ENCODE measurements at regions not wholly inside any gene's neighbourhood (a gene's known extent, or its start where the extent isn't known, plus 50 kb on each side); places are given as distances from the start of the nearest gene placed in this dataset.
"Not testable (repeated sequence)": the region's sequence is repeated elsewhere in the genome, so short reads cannot be mapped to it uniquely, and the experiment has no call there.

DNA sequence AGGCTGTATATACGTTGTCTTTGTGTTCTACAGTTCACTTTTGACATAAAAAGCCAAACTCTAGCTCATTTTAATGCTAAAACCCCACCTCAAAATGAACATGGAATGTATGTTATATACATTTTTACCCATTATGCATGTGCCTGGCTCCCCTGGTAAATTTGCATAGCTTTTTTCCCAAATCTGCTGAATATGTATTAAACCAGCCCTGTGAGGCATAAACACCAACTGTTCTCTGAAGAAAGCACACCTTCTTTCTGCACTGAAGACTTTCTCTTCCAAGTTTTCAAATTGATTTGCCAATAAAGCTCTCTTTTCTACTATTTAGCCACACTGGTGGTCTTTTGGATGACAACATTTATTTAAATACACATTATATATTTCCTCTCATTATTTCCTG is 549.4 kb downstream of the TRIB2 start:
- no peak for DNase-seq
- Mint-ChIP-seq H3K36me3 (ENCODE audit: insufficient read depth) (no peaks in the 10 kb centered on the region), H3K27me3 (no peaks in the 10 kb centered on the region), H3K27ac (no peak overlapping the region), H3K4me3 (no peak overlapping the region), H3K4me1 (ENCODE audit: low read depth in 2 of 2) (no peaks in the 10 kb centered on the region), H3K9me3 (peaks cover 0 to 2% of the 10 kb centered on the region in 2 donors)
- ATAC-seq (replicated peaks), result no peak

DNA sequence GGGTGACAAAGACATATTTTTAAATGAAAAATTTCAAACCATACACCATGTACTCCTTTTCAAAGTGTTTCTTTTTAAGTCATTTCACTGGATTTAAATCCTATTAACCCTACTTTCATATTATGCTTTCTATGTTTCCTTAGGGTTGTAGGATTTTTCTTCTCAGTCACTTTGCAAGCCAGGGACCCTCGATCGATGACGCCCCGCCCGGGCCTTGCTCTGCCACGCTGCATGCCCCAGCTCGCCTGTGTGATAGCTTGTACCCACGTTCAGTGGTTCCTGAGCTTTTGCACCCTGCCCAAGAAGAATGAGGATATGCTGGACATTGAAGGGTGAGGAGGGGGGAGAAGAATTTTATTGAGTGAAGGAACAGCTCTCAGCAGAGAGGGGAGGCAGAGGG is 568.0 kb downstream of the TRIB2 start:
- Mint-ChIP-seq H3K9me3 (peaks cover 6 to 7% of the 10 kb centered on the region in 2 donors), H3K27me3 (no peaks in the 10 kb centered on the region), H3K4me1 (ENCODE audit: low read depth in 2 of 2) (no peaks in the 10 kb centered on the region), H3K4me3 (no peak overlapping the region), H3K36me3 (ENCODE audit: insufficient read depth) (no peaks in the 10 kb centered on the region), H3K27ac (no peak overlapping the region)
- DNase-seq, result no peak
- ATAC-seq (replicated peaks), result no peak

GRCh38 chr2:13289310-13289709 is 572.6 kb downstream of the TRIB2 start:
- Mint-ChIP-seq H3K36me3 (ENCODE audit: insufficient read depth) (no peaks in the 10 kb centered on the region), H3K4me1 (ENCODE audit: low read depth in 2 of 2) (no peaks in the 10 kb centered on the region), H3K9me3 (peaks cover 0 to 9% of the 10 kb centered on the region in 2 donors), H3K27ac (no peak overlapping the region), H3K4me3 (no peak overlapping the region), H3K27me3 (no peaks in the 10 kb centered on the region)
- ATAC-seq (replicated peaks) (no peak), DNase-seq (no peak)

GRCh38 chr2:13308478-13308805 is 591.7 kb downstream of the TRIB2 start:
- peaks cover 0 to 11% of the 10 kb centered on the region in 2 donors for H3K9me3 Mint-ChIP-seq
- not testable (repeated sequence) for H3K4me1 Mint-ChIP-seq (ENCODE audit: low read depth in 2 of 2); H3K4me3 Mint-ChIP-seq; DNase-seq; H3K36me3 Mint-ChIP-seq (ENCODE audit: insufficient read depth); ATAC-seq (replicated peaks); H3K27me3 Mint-ChIP-seq; H3K27ac Mint-ChIP-seq

DNA sequence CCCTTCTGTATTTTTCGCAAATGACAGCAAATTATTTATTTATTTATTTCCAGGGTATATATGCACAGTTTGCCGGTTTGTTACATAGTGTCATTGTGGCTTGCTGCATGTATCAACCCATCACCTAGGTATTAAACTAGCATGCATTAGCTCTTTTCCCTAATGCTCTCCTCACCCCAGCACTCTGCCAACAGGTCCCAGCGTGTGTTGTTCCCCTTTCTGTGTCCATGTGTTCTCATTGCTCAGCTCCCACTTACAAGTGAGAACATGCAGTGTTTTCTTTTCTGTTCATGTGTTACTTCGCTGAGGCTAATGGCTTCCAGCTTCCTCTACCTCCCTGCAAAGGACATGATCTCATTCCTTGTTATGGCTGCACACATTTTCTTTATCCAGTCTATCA is 592.3 kb downstream of the TRIB2 start:
- no peaks in the 10 kb centered on the region for H3K36me3 Mint-ChIP-seq (ENCODE audit: insufficient read depth)
- no peaks in the 10 kb centered on the region for H3K27me3 Mint-ChIP-seq
- H3K4me3 Mint-ChIP-seq, result no peak overlapping the region
- no peak for ATAC-seq (replicated peaks)
- DNase-seq, result no peak
- no peaks in the 10 kb centered on the region for H3K4me1 Mint-ChIP-seq (ENCODE audit: low read depth in 2 of 2)
- no peak overlapping the region for H3K27ac Mint-ChIP-seq
- H3K9me3 Mint-ChIP-seq, result peaks cover 0 to 12% of the 10 kb centered on the region in 2 donors

- Mint-ChIP-seq H3K27me3 (no peaks in the 10 kb centered on the region), H3K27ac (no peak overlapping the region), H3K9me3 (peaks cover 7 to 12% of the 10 kb centered on the region in 2 donors), H3K36me3 (ENCODE audit: insufficient read depth) (no peaks in the 10 kb centered on the region), H3K4me3 (no peak overlapping the region), H3K4me1 (ENCODE audit: low read depth in 2 of 2) (no peaks in the 10 kb centered on the region)
- DNase-seq, result no peak
- ATAC-seq (replicated peaks), result no peak
Measured at GRCh38 chr2:13332060-13332459, 615.3 kb downstream of the TRIB2 start.

DNA sequence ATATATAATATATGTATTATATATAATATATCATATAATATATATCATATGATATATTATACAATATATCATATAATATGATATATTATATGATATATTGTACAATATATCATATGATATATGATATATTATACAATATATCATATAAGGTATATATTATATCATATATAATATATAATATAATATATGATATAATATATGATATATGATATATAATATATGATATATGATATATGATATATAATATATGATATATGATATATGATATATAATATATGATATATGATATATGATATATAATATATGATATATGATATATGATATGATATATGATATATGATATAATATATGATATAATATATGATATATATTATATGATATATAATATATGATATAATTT is 617.3 kb downstream of the TRIB2 start:
- not testable (repeated sequence) for H3K4me1 Mint-ChIP-seq (ENCODE audit: low read depth in 2 of 2); H3K27ac Mint-ChIP-seq; ATAC-seq (replicated peaks); H3K27me3 Mint-ChIP-seq; H3K36me3 Mint-ChIP-seq (ENCODE audit: insufficient read depth); H3K4me3 Mint-ChIP-seq; DNase-seq
- peaks cover 2 to 16% of the 10 kb centered on the region in 2 donors for H3K9me3 Mint-ChIP-seq

DNA sequence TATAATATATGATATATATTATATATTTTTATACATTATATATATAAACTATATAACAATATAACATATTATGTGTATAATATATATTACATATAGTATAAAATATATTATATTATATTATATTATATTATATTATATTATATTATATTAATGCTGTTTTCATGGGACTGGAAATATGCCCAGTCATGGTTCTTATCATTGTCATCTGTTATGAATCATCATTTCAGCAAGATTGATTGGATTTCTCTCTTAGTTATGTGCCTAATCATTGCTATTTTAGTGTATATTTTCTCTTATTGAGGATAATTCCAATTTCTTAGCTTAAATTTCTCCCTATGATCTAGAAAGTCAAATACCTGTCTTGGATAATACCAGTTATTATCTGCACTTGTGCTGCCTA is 617.8 kb downstream of the TRIB2 start:
- ATAC-seq (replicated peaks) (no peak), DNase-seq (no peak)
- no peaks in the 10 kb centered on the region for H3K27me3 Mint-ChIP-seq
- no peaks in the 10 kb centered on the region for H3K36me3 Mint-ChIP-seq (ENCODE audit: insufficient read depth)
- no peaks in the 10 kb centered on the region for H3K4me1 Mint-ChIP-seq (ENCODE audit: low read depth in 2 of 2)
- no peak overlapping the region for H3K4me3 Mint-ChIP-seq
- no peak overlapping the region for H3K27ac Mint-ChIP-seq
- peaks cover 2 to 16% of the 10 kb centered on the region in 2 donors for H3K9me3 Mint-ChIP-seq

DNA sequence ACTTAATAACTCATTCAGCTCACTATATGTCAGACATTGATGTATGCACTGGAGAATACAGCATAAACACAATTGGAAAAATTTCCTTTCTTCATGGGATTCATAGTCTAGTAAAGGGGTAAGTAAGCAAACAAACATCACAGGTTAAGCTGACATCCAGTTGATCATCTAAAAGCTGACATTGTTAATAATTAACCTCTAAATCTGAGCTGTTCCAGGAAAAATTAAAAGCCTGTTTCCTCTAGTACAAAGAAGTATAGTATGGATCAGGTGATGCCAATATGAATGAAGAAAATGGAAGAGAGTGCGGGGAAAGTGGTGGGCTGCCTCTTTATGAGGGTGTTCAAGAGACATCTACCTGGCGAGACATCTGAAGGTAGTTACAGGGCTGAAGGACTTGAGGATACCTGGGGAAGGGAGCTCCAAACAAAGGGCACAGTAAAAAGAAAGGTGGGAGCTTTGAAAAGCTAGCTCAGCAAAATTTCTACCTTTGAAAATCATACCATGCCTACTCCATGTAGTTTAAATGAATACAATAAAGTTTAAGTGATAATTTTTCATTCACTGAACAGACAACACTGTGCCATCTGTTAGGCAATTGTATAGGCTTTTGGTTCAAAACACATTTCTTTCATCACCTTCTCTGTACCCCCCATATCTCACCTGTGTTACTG is 619.3 kb downstream of the TRIB2 start:
- H3K4me1 Mint-ChIP-seq (ENCODE audit: low read depth in 2 of 2), result no peaks in the 10 kb centered on the region
- no peaks in the 10 kb centered on the region for H3K27me3 Mint-ChIP-seq
- no peak overlapping the region for H3K4me3 Mint-ChIP-seq
- no peak for DNase-seq
- no peak overlapping the region for H3K27ac Mint-ChIP-seq
- no peaks in the 10 kb centered on the region for H3K36me3 Mint-ChIP-seq (ENCODE audit: insufficient read depth)
- peaks cover 0 to 16% of the 10 kb centered on the region in 2 donors for H3K9me3 Mint-ChIP-seq
- no peak for ATAC-seq (replicated peaks)

GRCh38 chr2:13351068-13351467 is 634.3 kb downstream of the TRIB2 start:
- no peaks in the 10 kb centered on the region for H3K36me3 Mint-ChIP-seq (ENCODE audit: insufficient read depth)
- no peaks in the 10 kb centered on the region for H3K4me1 Mint-ChIP-seq (ENCODE audit: low read depth in 2 of 2)
- no peaks in the 10 kb centered on the region for H3K27me3 Mint-ChIP-seq
- DNase-seq (no peak), ATAC-seq (replicated peaks) (no peak)
- H3K27ac Mint-ChIP-seq, result no peak overlapping the region
- no peak overlapping the region for H3K4me3 Mint-ChIP-seq
- no peaks in the 10 kb centered on the region for H3K9me3 Mint-ChIP-seq

DNA sequence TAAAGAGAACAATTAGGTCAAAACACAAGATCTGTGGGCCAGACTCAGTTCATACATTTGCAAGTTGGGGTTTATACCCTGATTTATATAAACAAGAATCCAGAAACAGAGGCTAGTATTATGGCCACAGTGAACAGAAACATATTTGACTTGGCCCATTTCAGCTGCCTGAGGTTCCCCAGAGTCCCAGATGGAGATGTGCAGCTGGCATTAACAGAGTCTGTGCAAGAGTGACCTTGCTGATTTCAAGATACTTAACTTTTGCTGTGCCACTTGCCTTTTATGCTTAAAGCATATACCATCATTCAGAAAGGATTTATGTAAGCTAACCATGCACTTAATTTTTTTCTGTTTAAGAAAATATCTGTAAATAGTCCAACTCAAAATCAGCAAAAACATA is 636.3 kb downstream of the TRIB2 start:
- no peak for DNase-seq
- Mint-ChIP-seq H3K4me1 (ENCODE audit: low read depth in 2 of 2) (no peaks in the 10 kb centered on the region), H3K27ac (no peak overlapping the region), H3K27me3 (no peaks in the 10 kb centered on the region), H3K36me3 (ENCODE audit: insufficient read depth) (no peaks in the 10 kb centered on the region), H3K4me3 (no peak overlapping the region), H3K9me3 (peaks cover 0 to 8% of the 10 kb centered on the region in 2 donors)
- ATAC-seq (replicated peaks), result no peak

DNA sequence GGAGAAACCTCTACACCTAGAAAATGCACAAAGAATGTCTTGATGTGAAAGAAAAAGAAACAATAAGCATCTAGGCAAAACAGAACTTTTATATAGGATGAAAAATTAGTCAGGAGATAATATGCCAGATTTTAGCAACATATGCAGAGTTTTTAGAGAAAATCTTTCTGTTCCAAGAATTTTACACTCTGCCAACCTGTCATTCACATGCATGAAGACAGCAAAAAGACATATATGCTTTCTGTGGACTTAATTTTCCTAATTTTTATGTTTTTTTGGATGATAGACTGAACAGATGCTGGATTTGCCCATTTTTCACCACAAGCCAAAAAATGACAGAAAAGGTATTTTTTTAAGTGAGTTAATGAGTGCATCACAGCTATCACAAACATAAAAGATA is 637.3 kb downstream of the TRIB2 start:
- Mint-ChIP-seq H3K36me3 (ENCODE audit: insufficient read depth) (no peaks in the 10 kb centered on the region), H3K9me3 (peaks cover 2 to 8% of the 10 kb centered on the region in 2 donors), H3K4me3 (no peak overlapping the region), H3K27ac (no peak overlapping the region), H3K4me1 (ENCODE audit: low read depth in 2 of 2) (no peaks in the 10 kb centered on the region), H3K27me3 (no peaks in the 10 kb centered on the region)
- no peak for DNase-seq
- ATAC-seq (replicated peaks), result no peak

DNA sequence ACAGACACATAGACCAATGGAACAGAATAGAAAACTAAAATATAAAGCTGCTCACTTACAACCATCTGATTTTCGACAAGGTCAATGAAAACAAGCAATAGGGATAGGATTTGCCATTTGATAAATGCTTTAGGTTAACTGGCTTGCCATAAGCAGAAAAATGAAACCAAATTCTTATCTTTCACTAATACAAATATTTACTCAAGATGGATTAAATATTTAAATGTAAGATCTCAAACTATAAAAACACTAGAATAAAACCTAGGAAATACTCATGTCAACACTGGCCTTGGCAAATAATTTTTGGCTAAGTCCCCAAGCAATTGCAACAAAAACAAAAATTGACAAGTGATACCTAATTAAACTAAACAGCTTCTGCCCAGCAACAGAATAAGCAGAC is 665.2 kb downstream of the TRIB2 start:
- DNase-seq; H3K27ac Mint-ChIP-seq; H3K36me3 Mint-ChIP-seq (ENCODE audit: insufficient read depth); H3K4me3 Mint-ChIP-seq; H3K4me1 Mint-ChIP-seq (ENCODE audit: low read depth in 2 of 2); H3K27me3 Mint-ChIP-seq; ATAC-seq (replicated peaks); H3K9me3 Mint-ChIP-seq: not testable (repeated sequence)

- ATAC-seq (replicated peaks); DNase-seq; H3K9me3 Mint-ChIP-seq; H3K4me1 Mint-ChIP-seq (ENCODE audit: low read depth in 2 of 2); H3K27ac Mint-ChIP-seq; H3K27me3 Mint-ChIP-seq; H3K4me3 Mint-ChIP-seq; H3K36me3 Mint-ChIP-seq (ENCODE audit: insufficient read depth): not testable (repeated sequence)
Measured at GRCh38 chr2:13389172-13389571, 672.4 kb downstream of the TRIB2 start.

DNA sequence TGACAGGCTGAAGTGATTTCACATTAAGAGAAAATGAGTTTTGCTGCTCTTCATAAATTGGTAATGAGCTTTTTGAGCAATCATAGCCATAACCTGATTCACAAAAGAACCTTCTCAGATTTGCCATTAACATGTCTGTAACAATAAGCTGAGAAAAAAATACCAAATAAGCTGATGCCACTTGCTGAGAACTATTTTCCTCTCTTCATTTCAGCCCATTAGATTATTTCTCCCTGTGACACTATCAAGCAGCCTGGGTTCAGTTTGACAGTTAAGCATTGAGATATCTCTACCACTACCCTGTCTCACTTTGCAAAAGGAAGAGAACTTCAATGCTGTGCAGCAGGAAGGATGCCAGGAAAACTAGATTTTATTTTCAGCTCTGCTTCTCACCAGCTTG is 673.9 kb downstream of the TRIB2 start:
- peaks cover 6 to 9% of the 10 kb centered on the region in 2 donors for H3K9me3 Mint-ChIP-seq
- H3K4me1 Mint-ChIP-seq (ENCODE audit: low read depth in 2 of 2), result no peaks in the 10 kb centered on the region
- no peak for ATAC-seq (replicated peaks)
- H3K36me3 Mint-ChIP-seq (ENCODE audit: insufficient read depth), result no peaks in the 10 kb centered on the region
- H3K27ac Mint-ChIP-seq, result no peak overlapping the region
- DNase-seq, result no peak
- no peaks in the 10 kb centered on the region for H3K27me3 Mint-ChIP-seq
- no peak overlapping the region for H3K4me3 Mint-ChIP-seq

Measured in effector memory CD8-positive, alpha-beta T cell (primary cell).